ENCODE measurements at regions not wholly inside any gene's neighbourhood (a gene's known extent, or its start where the extent isn't known, plus 50 kb on each side); places are given as distances from the start of the nearest gene placed in this dataset.

DNA sequence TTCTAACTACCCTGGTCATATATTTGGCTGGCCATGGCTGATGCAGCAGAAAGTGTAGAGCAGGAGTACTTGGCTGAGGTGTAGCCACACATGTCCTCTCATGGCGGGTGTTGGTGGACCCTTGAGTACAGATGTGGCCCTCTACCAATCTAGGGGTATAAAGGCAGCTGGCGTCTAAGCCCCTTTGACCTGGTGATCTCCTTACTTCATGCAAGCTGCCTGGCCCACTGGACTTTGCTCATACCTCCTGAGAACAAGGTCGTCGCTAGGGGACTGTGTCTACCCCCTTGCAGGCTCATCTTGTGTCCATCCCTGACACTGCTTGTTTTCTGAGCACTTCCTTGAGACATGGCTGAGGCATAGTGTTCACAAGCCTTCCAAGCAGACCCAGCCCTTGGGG, 287.8 kb downstream of the RPS24 start:
- TF ChIP-seq, protein P1, sequence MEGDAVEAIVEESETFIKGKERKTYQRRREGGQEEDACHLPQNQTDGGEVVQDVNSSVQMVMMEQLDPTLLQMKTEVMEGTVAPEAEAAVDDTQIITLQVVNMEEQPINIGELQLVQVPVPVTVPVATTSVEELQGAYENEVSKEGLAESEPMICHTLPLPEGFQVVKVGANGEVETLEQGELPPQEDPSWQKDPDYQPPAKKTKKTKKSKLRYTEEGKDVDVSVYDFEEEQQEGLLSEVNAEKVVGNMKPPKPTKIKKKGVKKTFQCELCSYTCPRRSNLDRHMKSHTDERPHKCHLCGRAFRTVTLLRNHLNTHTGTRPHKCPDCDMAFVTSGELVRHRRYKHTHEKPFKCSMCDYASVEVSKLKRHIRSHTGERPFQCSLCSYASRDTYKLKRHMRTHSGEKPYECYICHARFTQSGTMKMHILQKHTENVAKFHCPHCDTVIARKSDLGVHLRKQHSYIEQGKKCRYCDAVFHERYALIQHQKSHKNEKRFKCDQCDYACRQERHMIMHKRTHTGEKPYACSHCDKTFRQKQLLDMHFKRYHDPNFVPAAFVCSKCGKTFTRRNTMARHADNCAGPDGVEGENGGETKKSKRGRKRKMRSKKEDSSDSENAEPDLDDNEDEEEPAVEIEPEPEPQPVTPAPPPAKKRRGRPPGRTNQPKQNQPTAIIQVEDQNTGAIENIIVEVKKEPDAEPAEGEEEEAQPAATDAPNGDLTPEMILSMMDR (IDR thresholded peaks at IDR 0.05; ENCODE audit: low read depth, low read length), result no peak
- no peaks in the 10 kb centered on the region for H3K9me3 ChIP-seq (ENCODE audit: control insufficient read depth, insufficient read depth, low read length)
- peaks cover 17% of the 10 kb centered on the region for H3K27me3 ChIP-seq (ENCODE audit: control insufficient read depth, insufficient read depth, low read length)
- H3K27ac ChIP-seq (ENCODE audit: low read depth, low read length), result no peak overlapping the region
- ChIA-PET CTCF (no interaction called here), POLR2A (no interaction called here)
- H3K4me3 ChIP-seq (ENCODE audit: low read depth, low read length), result no peak overlapping the region
- DNase-seq (ENCODE audit: low read depth, low spot score), result no peak

DNA sequence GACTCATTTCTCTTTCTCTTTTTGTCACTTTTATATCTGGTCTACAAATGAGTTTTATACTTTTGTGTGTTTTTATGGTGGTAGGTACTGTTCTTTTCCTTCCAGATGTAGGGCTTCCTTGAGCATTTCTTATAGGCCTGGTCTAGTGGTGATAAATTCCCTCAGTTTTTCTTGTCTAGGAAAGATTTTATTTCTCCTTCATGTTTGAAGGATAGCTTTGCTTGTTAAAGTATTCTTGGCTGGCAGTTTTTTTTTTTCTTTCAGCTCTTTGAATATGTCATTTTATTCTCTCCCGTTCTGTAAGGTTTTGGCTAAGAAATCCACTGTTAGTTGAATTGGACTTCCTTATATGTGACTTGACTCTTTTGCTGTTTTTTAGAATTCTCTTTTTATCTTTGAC, 292.7 kb downstream of the RPS24 start:
- ChIA-PET CTCF (no interaction called here), POLR2A (no interaction called here)
- no peak overlapping the region for H3K4me3 ChIP-seq (ENCODE audit: low read depth, low read length)

DNA sequence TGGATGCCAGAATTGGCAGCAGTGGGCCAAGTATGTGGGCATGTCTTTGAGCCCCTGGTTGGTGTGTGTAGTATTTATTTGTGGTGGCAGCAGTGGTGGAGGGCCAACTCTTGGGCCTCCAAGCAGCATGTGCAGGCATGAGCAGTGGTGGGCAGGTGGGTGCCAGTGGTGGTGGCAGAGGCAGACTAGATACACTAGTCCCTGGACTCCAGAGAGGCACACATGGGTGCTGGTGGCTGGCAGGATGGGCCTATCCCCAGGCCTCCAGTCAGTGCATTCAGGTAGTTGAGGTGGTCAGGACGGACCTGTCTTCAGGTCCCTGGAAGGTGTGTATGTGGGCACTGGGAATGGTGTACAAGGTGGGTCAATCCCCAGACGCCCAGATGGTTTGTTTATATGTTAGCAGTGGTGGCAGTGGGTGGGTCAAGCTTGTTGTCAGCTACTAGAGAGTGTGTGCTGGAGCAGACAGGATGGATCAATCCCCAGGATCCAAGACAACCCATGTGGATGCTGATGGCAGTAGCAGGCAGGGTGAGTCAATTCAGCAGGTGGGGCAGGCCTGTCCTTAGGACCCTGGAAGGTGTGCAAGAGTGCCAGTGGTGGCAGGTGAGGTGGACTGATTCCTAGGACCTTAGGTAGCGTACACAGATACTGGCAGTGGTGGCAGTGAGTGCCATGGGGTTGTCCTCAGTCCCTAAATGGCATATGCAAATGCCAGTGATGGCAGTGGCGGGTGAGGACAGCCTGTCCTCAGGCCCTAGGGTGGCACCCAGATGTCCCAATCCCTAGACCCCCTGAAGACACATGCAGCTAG, 294.3 kb downstream of the RPS24 start:
- Histone ChIP-seq H3K27ac (ENCODE audit: low read depth, low read length) (no peak overlapping the region), H3K27me3 (ENCODE audit: control insufficient read depth, insufficient read depth, low read length) (peaks cover 16% of the 10 kb centered on the region), H3K4me3 (ENCODE audit: low read depth, low read length) (no peak overlapping the region), H3K9me3 (ENCODE audit: control insufficient read depth, insufficient read depth, low read length) (peaks cover 8% of the 10 kb centered on the region)
- ChIA-PET CTCF (no interaction called here), POLR2A (no interaction called here)
- no peak for DNase-seq (ENCODE audit: low read depth, low spot score)
- TF ChIP-seq, protein P1 (IDR thresholded peaks at IDR 0.05; ENCODE audit: low read depth, low read length), result no peak

More for the DNA sequence above, 292.7 kb downstream of the RPS24 start:
- peaks cover 20% of the 10 kb centered on the region for H3K27me3 ChIP-seq (ENCODE audit: control insufficient read depth, insufficient read depth, low read length)
- TF ChIP-seq, protein P1 (IDR thresholded peaks at IDR 0.05; ENCODE audit: low read depth, low read length), result no peak
- H3K27ac ChIP-seq (ENCODE audit: low read depth, low read length), result no peak overlapping the region
- H3K9me3 ChIP-seq (ENCODE audit: control insufficient read depth, insufficient read depth, low read length), result peaks cover 8% of the 10 kb centered on the region
- no peak for DNase-seq (ENCODE audit: low read depth, low spot score)

DNA sequence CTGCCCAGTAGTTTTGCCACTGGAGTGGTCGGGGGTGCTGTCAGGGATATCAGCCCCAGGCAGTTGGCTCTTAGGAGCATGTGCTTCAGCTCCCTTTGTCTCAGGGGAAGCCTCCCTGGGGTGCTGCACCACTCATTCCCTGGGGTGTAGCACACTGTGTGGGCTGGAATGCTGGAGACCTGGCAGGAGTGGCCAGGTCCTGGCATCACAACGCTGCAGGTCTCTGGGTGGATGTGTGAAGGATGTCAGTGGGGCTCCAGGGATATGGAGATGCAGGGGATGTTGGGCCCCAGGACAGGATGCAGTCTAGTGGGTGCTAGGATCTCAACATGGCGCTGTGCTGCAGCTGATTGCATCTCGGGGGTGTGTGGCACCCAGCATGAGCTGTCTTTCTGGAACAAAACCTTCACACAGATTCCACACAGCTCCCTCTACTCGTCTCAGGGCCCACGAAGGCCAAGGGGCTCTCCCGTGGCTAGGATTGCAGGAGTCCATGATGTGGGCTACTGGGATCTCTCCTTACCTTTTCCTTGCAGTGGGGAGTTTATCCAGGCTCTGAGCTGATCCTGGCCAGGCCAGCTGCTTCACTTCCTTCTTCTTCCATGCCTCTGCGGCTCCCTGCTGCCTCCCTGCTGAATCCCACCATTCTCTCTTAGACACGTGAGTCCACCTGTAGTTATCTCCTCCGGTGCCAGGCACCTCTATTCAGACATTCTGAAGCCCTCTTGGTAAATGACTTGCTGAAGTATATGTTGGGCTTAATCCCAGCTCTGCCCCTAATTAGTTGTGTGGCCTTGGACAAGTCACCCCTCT, 295.1 kb downstream of the RPS24 start:
- Histone ChIP-seq H3K27me3 (ENCODE audit: control insufficient read depth, insufficient read depth, low read length) (peaks cover 11% of the 10 kb centered on the region), H3K27ac (ENCODE audit: low read depth, low read length) (no peak overlapping the region), H3K9me3 (ENCODE audit: control insufficient read depth, insufficient read depth, low read length) (peaks cover 10% of the 10 kb centered on the region), H3K4me3 (ENCODE audit: low read depth, low read length) (no peak overlapping the region)
- DNase-seq (ENCODE audit: low read depth, low spot score), result no peak
- POLR2A ChIA-PET, result no interaction called here
- CTCF ChIA-PET, result no interaction called here
- TF ChIP-seq, protein P1 (IDR thresholded peaks at IDR 0.05; ENCODE audit: low read depth, low read length), result no peak

DNA sequence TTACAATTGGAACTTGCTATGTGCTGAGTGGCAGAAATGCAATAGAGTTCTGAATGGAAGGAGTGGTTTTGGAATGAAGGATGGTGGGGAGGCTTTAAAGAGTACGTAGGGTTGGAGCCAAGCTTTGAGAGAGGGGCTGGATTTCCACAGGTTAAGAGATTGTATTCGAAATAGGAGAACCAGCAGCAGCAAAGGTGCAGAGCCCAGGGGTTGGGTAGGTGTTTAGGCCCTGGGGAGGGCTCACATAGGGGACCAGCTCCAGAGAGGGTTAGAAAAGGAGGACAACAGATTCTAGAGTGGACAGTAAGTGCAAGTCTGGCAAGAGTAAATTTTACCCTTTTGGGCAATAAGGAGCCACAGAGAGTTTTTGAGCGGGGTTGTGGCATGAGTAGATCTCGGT, 297.2 kb downstream of the RPS24 start:
- Histone ChIP-seq H3K4me3 (ENCODE audit: low read depth, low read length) (no peak overlapping the region), H3K27ac (ENCODE audit: low read depth, low read length) (no peak overlapping the region), H3K9me3 (ENCODE audit: control insufficient read depth, insufficient read depth, low read length) (peaks cover 17% of the 10 kb centered on the region), H3K27me3 (ENCODE audit: control insufficient read depth, insufficient read depth, low read length) (peaks cover 2% of the 10 kb centered on the region)
- CTCF ChIA-PET, result no interaction called here
- no peak for DNase-seq (ENCODE audit: low read depth, low spot score)
- TF ChIP-seq, protein P1 (IDR thresholded peaks at IDR 0.05; ENCODE audit: low read depth, low read length), result no peak
- POLR2A ChIA-PET, result no interaction called here
